C4-2B (cell line): ENCODE measurements at regions not wholly inside any gene's neighbourhood (a gene's known extent, or its start where the extent isn't known, plus 50 kb on each side); places are given as distances from the start of the nearest gene placed in this dataset.

Source experiments
- H3K27ac ChIP-seq: fragments of 450-650 bp; 2 replicates; pipeline ENCODE4 v1.5.1; 2017
- CTCF ChIP-seq: fragments of 450-650 bp; conservative IDR thresholded peaks from 2 replicates; pipeline ENCODE4 v1.5.1; 2017; ENCODE audit warnings: mild to moderate bottlenecking
- ZFX ChIP-seq: fragments of 450-650 bp; IDR thresholded peaks from 2 replicates; pipeline ENCODE4 v1.6.1; 2017

GRCh38 chr6:166739976-166740318 lies 112.9 kb upstream of the RPS6KA2 start:
- no peak overlapping the region for H3K27ac ChIP-seq
- TF ChIP-seq CTCF (no peak), ZFX (no peak)

DNA sequence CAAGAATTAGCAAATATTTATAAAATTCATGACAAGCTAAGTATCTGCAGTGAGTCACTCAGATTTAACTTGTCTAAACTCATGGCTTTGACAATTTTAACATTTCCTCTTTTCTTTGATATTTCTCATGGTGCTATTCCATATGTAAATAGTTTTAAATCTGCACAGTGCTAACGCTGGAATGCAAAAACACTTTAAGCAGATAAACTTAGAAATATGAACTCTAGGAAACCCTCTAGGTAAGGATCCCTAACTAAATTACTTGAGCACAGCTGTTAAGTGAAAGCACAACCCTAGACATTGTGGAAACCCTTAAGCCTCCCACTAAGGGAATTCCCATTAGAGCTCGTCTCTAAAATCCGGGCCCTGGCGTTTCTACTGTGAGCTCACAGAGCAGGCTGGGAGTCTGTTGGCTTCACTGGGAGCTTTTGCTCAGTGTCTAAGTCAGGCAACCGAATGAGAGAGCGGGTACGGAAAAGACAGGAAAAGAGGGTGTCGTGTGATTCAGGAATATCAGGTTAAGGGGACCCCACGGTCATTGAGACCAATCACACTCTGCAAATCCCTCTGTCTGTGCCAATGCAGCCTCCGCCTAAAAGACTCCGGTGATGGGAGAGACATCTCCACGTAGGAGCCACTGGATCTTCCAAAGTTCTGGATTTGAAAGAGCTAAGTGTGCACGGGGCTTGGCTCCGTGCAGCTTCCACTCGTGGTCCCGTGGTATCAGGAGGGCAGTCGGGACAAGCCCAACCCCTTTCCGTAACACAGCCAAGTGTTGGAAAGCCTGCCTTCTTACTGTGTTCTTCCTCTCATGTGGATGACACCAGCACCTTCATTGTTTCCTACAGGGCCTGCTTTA lies 112.3 kb upstream of the RPS6KA2 start:
- TF ChIP-seq ZFX (no peak), CTCF (no peak)
- no peak overlapping the region for H3K27ac ChIP-seq

- no peak for TF ChIP-seq CTCF
- H3K27ac ChIP-seq = no peak overlapping the region
Measured at GRCh38 chr6:166738386-166739116, 111.5 kb upstream of the RPS6KA2 start.

GRCh38 chr6:166737261-166737660 lies 110.2 kb upstream of the RPS6KA2 start:
- H3K27ac ChIP-seq = no peak overlapping the region
- no peak for TF ChIP-seq ZFX
- TF ChIP-seq CTCF = no peak

DNA sequence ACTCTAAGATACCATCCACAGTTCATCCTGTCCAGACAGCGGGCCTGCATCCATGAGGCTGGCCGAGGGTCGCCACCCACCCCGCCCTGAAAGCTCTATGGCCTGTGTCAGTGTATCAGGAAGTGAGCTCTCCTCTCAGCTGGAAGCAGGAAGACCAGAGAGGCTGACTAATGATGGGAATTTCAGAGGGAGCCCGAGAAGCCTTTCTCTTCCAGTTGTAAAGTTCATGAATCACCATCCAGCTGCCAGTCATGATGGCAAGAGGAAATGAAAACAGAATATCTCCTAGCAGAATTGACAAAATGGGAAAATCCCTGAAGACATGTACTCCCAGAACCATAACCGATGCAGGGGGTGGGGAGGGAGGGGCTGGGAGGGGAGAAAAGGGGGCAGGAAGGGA lies 109.6 kb upstream of the RPS6KA2 start:
- no peak overlapping the region for H3K27ac ChIP-seq
- no peak for TF ChIP-seq CTCF

DNA sequence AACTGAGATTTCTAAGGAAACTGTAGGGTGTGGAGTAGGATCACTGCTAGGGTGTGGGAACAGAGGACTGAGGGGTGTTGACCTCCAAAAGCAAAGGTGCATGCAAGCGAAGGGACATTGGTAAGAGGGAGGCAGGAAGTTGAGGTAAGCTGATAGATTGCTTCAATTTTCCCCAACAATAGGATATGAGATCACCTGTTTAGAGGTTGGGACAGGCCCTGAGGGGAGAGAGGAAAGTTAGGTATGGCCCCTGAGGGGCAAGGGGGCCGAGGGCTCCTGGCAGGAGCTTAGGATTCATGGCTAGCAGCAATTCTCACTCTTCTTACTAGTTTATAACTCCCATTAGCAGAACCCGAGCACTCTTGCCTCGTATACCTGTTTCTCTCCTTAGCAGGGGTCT lies 106.8 kb upstream of the RPS6KA2 start:
- H3K27ac ChIP-seq = no peak overlapping the region
- TF ChIP-seq ZFX = no peak
- no peak for TF ChIP-seq CTCF

GRCh38 chr6:166729658-166730057 lies 102.6 kb upstream of the RPS6KA2 start:
- no peak overlapping the region for H3K27ac ChIP-seq
- TF ChIP-seq ZFX (no peak), CTCF (no peak)
